ENCODE measurements at regions not wholly inside any gene's neighbourhood (a gene's known extent, or its start where the extent isn't known, plus 50 kb on each side); places are given as distances from the start of the nearest gene placed in this dataset.
"Not testable (repeated sequence)": the region's sequence is repeated elsewhere in the genome, so short reads cannot be mapped to it uniquely, and the experiment has no call there.

DNA sequence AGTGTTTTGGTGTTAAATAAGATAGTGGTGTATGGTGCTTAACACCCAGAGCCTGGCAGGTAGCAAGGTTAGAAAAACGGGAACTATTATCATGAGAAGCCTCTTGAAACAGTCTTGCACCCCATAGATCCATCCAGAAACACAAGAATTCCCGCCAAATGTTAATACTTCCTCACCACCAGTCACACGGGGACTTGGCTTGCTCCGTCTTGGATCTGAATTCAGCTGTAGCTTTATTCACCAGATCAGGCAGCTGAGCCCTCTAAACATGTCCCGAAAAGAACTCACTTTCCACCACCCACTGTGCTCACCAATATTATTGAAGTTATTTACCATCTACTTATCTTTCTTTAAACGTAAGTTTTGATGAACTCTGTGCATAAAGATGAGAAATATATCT is 101.6 kb upstream of the PTPN3 start:
- no peak for DNase-seq

DNA sequence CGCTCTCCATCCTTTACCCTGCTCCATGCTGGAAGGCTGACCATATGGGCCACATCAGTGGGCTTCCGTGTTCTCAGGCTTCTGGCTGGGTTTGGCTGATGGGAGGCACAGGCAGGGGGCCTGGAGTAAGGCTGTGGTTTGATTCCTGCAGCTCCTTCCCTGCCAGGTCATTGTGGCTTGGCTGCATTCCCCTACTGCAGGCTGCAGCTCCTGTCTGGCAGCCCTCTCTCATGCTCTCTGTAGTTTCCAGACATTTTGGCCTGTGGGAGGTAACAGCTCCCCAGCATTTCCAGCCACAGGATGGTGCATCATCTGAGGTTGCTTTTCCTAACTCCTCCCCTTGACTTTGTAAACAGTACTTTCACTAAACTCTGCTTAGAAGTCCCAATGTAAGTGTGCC is 102.0 kb upstream of the PTPN3 start:
- no peak for DNase-seq

DNA sequence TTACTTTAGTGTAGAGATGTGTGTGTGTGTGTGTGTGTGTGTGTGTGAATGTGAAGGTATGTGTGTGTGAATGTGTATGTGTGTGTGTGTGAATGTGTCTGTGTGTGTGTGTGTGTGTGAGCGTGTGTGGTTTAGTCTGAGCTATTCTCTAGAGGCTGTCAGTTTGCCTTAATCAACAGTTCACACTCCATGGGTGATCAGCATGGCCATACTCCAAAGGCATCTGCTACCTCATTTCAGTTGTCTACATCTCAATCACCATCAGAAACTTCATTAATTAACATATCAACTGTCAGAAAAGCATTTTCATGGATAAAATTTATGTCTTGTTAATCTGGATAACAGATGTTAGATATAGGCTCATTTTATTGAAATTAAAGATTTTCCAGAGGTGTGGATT is 103.1 kb upstream of the PTPN3 start:
- no peak for DNase-seq

DNA sequence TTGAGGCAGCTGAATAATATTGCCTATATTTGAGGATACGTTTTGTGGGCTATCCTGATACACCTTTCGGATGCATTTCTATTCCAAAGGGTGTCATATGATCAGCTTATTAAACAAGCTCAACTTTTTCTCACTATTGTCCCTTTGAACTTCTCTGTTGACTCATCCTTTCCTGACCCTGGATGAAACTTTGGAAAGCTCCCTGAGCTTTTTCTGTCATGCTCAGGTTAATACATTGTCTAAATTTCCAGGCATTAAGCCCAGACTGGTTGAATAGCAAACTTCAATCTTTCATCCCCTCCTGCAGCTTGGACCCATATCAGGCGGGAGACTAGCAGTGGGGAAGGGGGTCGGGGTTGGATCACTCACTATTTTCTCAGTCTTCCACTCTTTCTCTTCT is 104.9 kb upstream of the PTPN3 start:
- no peak for DNase-seq

DNA sequence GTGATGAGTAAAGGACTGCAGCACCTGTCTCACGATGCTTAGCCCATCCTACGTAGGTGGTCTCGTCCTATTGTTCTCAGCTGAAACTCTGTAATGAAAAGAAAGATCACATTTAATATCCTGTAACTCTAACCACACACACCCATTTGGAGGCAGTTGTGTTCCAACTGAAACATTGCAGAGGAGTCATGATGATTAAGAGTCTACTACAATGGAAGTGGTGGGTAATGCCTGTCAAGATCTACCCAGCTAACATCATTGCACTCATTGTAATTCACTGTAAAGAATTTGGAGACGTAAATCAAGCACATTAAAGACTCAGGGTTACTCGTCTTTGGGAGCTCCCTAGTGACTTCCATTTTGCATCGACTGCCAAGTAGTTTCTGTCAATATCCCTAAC is 106.0 kb upstream of the PTPN3 start:
- no peak for DNase-seq

DNA sequence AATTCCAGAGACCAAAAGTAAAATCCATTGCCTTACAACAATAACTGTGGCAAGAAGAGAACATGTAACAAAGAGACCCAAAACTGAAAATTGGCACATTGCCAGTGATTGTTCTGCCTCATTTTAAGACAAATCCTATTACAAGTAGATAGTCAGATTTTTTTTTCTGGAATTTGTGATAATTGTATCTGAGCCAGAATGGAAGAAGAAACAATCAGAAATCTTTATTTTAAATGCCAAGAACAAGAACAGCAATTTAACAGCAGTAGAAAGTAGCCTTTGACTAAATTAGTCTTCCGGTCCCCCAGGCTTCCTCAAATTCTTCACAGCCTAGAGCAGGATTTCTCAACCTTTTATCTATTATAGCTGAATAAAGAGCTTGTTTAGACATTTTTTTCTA is 106.7 kb upstream of the PTPN3 start:
- no peak for DNase-seq

DNA sequence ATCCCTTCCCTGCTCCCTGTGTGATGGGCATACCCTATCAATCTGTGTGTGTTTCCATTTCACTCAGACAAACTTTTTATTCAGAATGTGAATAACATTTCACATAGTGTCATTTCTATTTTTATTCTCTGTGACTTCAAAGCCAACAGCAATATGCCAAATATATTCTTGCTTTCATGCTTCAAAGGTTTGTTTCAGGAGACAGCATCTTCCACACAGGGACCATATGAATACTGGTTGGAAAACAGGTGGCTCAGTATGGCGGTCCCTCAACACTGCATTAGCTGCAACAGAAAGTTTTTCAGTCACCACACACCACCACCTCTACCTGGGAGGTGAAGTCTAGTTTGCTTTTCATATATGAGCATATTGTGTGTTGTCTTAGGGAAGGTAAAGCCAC is 111.0 kb upstream of the PTPN3 start:
- no peak for DNase-seq

DNA sequence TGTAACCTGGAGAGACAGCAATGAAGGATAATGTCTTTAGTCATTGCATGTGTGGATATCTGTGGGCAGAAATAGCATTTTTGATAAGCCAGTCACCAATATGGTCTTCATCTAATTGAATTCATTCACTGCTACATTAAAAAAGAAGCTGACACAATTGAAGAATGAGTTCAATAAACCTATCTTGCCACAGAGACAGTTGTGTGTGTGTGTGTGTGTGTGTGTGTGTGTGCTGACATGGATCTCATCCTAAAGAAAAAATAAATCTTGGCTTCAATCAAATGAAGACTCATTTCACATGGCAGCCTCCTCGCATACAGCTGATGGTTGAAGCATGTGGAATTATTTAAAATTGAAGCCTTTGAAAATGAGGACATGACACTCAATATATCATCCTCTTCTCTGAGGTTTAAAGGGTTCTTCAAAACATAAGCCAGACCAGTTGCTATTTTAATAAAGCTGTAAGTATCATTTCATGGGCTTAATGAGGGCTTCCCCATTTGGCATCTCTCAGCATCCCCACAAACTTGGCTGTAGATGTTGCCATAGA is 118.5 kb upstream of the PTPN3 start:
- DNase-seq, result no peak

DNA sequence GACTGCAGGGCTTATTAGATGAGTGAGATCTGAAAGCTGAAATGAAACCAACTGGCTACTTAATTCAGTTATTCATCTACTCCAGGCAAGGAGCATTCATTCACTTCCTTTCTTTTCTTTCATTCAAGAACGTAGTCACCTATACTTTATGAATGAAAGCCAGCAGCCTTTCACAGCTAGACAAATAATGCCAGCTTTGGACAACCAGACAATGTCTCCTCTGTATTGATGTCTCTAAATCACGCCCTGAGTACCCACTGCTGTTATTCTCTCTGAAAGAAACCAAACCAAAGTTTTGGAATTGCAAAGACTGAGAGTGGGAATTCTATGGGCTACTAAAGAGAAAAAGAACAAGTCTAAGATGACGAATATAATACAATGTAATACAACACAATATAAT is 121.2 kb upstream of the PTPN3 start:
- DNase-seq, result no peak

DNA sequence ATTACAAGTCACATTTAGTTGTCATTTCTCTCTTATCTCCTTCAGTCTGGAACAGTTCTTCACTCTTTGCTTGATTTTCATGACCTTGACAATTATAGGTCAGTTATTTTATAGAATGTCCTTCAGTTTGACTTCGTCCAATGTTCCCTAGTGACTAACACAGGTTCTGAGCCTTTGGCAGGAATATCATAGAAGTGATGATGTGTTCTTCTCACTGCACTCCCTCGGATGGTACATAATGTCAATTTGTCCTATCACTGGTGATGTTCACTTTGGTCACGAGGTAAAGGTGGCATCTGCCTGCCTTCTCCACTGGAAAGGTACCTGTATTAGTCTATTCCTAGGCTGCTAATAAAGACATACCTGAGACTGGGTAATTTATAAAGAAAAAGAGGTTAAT is 126.0 kb upstream of the PTPN3 start:
- no peak for DNase-seq

DNA sequence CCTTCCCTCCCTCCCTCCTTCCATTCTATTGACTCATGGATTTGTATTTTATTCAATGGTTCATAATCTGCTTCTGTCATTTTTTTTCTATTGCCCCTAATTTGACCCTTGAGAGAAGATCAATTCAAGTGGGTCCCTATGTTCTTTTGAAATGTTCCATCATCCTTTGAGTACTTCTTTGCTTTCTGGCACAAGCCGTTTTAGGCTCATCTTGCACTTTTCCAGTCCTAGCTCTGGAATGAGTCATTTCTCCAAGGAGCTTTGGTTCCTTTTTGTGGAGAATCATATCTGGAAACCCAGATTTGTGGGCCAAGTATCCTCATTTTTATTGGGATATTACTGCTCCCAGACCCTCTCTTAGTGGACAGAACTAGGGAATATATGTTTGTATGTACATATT is 126.8 kb upstream of the PTPN3 start:
- no peak for DNase-seq

DNA sequence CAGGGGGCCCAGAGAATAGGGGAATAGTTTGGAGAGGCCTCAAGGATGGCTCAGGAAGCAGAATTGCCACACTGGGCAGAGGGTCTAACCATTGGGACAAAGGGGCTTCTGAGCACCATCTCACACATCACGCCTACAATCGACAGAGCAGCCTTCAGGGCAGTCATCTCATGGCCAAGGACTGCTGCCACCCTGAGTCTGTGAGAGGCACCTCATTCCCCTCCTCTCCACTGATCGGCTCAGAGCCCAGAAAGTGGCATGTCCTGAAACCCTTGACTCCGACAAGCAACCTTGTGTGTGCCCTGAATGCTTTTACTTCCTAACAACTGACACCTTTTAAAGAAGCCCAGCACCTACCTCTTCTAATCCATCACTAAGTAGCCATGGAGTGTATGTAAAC is 128.9 kb upstream of the PTPN3 start:
- DNase-seq, result no peak

DNA sequence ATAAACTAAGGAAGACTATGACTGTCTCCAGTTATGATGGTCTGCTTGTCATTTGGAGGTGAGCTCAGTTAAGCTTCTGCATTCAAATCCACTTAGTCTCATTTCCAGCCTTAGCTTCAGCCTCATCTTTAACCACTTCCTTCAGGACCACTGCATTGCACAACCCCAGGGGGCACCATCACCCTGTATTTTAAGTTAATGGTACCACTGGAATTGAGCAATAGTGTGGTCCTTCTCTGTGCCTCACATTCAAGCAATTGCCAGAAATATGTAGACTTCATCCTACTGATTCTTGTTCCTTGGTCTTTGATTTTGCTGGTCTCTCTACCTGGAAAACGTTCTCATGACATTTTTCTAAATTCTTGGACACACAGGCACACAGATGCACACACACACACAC is 131.5 kb upstream of the PTPN3 start:
- no peak for DNase-seq

DNA sequence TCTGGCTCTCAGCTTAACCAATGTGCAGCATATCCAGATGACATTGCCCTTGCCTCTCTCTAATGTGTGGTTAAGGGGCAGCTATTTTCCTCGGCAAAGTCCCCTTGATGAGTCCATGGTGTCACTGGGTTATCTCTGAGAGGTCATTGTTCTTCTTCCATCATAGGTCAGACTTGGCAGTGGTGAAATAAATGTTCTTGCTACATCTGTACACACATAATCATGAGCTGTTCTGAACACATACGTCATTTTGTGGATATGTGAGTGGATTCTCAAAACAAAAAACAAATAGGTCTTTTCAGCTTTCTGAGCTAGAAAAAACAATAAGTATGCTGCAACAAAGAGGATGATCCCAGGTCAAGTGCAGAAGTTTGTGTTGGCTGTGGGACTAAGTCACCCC is 134.7 kb upstream of the PTPN3 start:
- no peak for DNase-seq

DNA sequence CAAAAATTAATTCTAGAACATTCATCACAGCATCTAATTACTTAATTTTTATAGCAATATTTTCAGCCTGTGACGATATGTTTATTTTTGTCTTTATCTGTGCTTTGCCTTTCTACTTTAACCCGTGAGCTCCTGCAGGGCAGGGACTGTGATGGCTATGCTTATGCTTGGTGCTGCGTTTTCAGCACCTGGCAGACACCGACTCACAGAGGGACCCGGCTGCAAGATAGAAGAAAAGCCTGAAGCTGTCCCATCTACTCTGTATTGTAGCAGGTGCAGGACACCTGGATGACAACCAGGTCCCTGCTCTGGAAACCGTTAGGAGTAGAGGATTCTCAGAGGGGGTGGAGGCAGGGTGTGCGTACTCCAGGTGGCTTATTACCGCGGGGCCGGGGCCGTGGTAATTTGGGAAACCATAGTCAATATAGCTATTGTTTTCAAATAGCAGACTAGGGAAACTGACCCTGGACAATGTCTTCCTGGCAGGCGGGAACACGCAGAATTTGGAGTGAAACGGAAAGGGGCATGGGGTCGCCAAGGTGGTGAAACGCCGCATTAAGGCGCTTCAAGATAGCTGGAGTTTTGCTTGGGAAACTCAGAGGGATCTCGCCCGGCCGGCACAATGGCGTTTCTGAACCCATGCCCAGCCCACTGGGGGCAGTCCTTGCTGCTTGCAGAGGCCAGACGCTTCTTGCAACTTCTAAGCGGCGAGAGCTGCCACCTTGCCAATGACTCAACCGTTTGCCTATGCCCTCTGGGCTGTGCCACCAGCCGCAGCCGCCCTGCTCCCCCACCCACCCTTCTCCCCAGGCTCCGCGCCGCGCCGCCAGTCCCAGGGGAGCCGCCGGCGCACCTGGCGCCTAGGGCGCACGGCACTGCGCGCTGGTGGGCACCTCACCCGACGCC is 140.1 kb upstream of the PALM2AKAP2 start:
- peak; percentile 29 for DNase-seq

DNA sequence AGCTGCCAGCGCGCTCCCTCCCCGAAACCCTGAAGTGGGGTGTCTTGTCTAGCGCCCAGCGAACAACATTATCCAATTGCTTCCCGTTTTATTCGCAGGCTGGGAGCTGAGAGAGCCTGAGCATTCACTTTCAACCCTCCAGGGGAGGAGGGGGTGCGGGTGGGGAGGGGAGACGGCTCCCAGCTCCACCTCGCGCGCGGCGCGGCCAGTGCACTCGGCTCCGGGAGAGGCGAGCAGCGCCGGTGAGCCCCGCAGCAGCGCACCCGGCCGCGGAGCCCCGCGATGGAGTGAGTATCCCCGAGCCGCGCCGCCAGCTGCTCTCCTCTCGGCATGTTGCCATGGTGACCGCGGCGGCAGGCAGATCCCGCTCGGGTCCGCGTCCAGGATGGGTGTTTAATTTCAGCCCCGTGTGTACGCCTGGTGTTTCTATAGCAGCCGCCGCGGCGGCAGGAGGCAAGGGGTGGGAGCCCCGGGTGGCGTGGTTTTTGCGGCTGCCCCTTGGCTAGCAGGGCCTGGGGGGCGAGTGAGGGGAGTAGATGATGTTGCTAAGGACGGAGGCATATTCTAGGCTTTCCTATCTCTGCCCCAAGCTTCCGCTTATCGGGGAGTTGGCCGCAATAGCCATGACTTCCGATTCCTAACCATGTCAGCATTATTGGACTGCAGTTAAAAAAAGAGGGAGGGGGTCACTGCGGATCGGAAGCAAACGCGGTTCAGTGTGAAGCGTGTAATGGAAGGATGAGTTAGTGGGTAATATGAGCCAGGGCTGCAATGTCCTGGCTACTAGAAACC is 139.2 kb upstream of the PALM2AKAP2 start:
- DNase-seq, result peak; percentile 53

DNA sequence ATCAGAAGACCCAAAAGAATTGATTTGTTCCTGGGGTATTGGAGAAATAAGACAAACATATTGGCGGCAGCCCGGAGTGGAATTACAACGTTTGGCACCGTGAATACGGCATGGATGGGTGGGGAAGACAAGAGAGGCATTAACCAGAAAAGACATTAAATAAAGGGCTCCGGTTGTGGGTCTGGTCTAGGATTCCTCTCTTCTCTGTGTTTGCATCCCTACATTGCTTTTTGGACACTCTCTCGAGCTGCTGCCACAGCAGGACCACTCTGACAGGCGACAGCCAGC is 138.7 kb upstream of the PALM2AKAP2 start:
- DNase-seq, result no peak

DNA sequence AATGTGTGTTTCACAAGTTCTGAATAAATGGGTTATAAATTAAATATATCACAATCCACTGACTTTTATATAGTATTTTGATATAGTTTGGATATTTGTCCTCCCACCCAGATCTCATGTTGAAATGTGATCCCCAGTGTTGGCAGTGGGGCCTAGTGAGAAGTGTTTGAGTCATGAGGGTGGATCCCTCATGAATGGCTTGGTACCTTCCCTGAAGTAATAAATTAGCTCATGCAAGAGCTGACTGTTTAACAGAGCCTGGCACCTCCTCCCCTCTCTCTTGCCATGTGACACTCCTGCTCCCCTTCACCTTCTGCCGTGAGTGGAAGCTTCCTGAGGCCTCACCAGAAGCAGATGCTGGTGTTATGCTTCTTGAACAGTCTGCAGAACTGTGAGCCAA is 127.9 kb upstream of the PALM2AKAP2 start:
- no peak for DNase-seq

DNA sequence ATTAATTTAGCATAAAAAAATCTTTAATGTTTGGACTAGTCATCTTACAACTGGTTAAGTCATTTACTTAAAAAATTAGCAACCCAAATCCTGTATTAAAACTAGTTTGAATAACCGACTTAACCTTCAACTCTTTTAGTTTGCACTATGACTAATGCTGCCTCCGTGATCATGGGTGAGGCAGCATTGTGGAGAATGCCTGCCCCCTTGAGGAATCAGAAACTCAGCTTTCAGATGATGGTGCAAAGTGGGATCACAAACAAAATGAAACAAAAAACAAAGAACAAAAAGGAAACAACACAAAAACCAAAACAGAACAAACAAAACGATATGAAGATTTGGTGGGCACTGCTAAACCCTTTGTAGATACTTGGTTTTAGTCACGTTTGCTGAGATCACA is 127.0 kb upstream of the PALM2AKAP2 start:
- DNase-seq, result no peak

DNA sequence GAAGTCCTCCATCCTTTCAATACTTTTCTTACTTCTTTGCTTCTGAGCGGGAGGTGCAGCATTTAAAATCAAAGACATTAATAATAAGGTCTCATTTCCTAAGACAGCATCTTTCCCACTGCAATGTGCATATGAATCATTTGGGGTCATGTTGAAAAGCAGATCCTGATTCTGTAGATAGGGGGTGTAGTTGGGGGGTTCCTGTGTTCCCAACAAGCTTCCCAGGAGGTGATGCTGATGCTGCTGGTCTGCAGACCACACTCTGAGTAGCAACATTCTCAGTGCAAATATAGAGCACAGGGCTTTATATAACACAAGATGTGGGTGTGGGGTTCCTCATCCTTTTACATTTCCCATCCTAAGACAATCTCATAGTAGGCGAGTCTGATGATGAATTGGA is 126.5 kb upstream of the PALM2AKAP2 start:
- DNase-seq, result no peak

DNA sequence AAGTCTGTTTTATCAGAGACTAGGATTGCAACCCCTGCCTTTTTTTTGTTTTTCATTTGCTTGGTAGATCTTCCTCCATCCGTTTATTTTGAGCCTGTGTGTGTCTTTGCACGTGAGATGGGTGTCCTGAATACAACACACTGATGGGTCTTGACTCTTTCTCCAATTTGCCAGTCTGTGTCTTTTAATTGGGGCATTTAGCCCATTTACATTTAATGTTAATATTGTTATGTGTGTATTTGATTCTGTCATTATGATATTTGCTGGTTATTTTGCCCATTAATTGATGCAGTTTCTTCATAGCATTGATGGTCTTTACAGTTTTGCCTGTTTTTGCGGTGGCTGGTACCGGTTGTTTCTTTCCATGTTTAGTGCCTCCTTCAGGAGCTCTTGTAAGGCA is 116.0 kb upstream of the PALM2AKAP2 start:
- DNase-seq, result not testable (repeated sequence)

DNA sequence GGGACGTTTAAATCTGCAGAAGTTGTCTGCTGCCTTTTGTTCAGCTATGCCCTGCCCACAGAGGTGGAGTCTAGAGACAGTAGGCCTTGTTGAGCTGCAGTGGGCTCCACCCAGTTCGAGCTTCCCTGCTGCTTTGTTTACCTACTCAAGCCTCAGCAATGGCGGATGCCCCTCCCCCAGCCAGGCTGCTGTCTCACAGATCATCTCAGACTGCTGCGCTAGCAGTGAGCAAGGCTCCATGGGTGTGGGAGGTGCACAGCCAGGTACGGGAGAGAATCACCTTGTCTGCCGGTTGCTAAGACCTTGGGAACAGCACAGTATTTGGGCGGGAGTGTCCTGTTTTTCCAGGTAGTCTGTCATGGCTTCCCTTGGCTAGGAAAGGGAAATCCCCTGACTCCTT is 114.3 kb upstream of the PALM2AKAP2 start:
- peak; percentile 27 for DNase-seq

DNA sequence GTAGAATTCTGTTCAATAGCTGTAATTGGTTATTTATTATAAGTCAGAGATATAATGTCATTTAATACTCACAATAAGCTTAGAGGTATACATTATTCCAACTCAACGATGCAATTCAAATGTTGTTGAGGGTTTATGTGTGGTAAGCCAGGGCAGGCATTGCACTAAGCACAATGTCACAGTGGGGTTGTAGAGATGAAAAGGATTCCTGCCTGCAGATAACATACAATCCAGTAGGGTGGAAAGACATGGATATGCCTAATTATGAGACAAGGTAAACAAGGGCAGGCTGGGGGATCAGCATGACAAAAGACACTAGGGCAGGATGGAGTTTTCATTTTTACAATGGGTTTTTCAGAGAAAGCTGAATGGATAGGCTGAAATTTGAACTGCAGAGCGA is 98.7 kb upstream of the PALM2AKAP2 start:
- no peak for DNase-seq

DNA sequence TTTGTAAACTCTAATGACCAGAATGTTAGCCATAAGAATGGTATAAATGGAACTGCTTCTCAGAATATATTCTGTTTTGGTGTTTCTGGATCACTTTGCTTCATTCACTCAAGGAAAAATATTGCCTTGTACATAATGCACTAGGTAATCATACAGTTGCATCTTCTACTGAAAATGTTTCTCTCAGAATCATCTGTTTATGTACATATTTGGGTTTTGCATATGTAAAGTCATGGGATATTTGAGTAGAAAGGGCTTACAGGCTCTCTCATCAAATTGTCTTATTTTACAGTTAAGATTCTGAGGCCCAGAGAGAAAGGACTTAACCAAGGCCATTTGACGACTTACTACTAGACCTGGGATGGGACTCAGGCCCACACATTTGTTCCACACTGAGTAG is 97.8 kb upstream of the PALM2AKAP2 start:
- no peak for DNase-seq
